NB4 (cell line): ENCODE measurements at regions not wholly inside any gene's neighbourhood (a gene's known extent, or its start where the extent isn't known, plus 50 kb on each side); places are given as distances from the start of the nearest gene placed in this dataset.

Experiments
- MAX ChIP-seq: IDR thresholded peaks from 2 replicates; pipeline ENCODE4 v1.6.1; 2011; ENCODE audit warnings: low read depth, low read length
- MYC ChIP-seq: IDR thresholded peaks from 2 replicates; pipeline ENCODE4 v1.6.1; 2011; ENCODE audit warnings: low read depth, low read length
- POLR2A ChIP-seq: IDR thresholded peaks from 2 replicates; pipeline ENCODE4 v1.6.1; 2011; ENCODE audit warnings: mild to moderate bottlenecking; ENCODE audit not compliant: insufficient read length; ENCODE audit errors: extremely low read depth
- TF ChIP-seq, protein P1 (sequence below): IDR thresholded peaks from one replicate; pipeline ENCODE4 v1.5.1; 2012; ENCODE audit warnings: low read depth, low read length

GRCh38 chr9:31314241-31314640 lies 1070.2 kb upstream of the ACO1 start:
- TF ChIP-seq POLR2A (no peak), MYC (no peak), MAX (no peak)
- TF ChIP-seq, protein P1, sequence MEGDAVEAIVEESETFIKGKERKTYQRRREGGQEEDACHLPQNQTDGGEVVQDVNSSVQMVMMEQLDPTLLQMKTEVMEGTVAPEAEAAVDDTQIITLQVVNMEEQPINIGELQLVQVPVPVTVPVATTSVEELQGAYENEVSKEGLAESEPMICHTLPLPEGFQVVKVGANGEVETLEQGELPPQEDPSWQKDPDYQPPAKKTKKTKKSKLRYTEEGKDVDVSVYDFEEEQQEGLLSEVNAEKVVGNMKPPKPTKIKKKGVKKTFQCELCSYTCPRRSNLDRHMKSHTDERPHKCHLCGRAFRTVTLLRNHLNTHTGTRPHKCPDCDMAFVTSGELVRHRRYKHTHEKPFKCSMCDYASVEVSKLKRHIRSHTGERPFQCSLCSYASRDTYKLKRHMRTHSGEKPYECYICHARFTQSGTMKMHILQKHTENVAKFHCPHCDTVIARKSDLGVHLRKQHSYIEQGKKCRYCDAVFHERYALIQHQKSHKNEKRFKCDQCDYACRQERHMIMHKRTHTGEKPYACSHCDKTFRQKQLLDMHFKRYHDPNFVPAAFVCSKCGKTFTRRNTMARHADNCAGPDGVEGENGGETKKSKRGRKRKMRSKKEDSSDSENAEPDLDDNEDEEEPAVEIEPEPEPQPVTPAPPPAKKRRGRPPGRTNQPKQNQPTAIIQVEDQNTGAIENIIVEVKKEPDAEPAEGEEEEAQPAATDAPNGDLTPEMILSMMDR, result no peak
